ENCODE measurements at regions not wholly inside any gene's neighbourhood (a gene's known extent, or its start where the extent isn't known, plus 50 kb on each side); places are given as distances from the start of the nearest gene placed in this dataset.
A peak's percentile ranks its signal among the peaks of the same experiment; 100 is the strongest.

GRCh38 chr3:177278016-177278415 is 80.7 kb upstream of the TBL1XR1 start:
- DNase-seq (no peak), FAIRE-seq (no peak)

GRCh38 chr3:177279118-177279815 is 82.0 kb upstream of the TBL1XR1 start:
- no peak overlapping the region for H3K4me3 ChIP-seq (ENCODE audit: low read depth in 1 of 3, low read length in 3 of 3)
- H3K27me3 ChIP-seq (ENCODE audit: control insufficient read depth in 3 of 3, insufficient read depth in 3 of 3, low read length in 3 of 3) = no peaks in the 10 kb centered on the region
- peak overlapping the region in 1 of 3 donors; percentile 36 for H3K27ac ChIP-seq (ENCODE audit: low read depth in 1 of 3, low read length in 2 of 3)
- no peak for FAIRE-seq
- H3K4me1 ChIP-seq (ENCODE audit: control insufficient read depth in 3 of 3, insufficient read depth in 2 of 3, low read depth in 1 of 3, low read length in 2 of 3) = peaks cover 2 to 20% (median 16%) of the 10 kb centered on the region in 3 donors
- 75 to 88% (median 84%) methylated on average over 7 of the region's 7 CpGs for WGBS, 3 donors
- DNase-seq = no peak
- H3K36me3 ChIP-seq (ENCODE audit: control insufficient read depth in 3 of 3, insufficient read depth in 2 of 3, low read depth in 1 of 3, low read length in 3 of 3) = no peaks in the 10 kb centered on the region
- peaks cover 0 to 9% of the 10 kb centered on the region in 2 donors for H3K9me3 ChIP-seq (ENCODE audit: control insufficient read depth in 2 of 2, insufficient read depth in 1 of 2, low read depth in 1 of 2, low read length in 1 of 2)

More at GRCh38 chr3:177278016-177278415, 80.7 kb upstream of the TBL1XR1 start:
- no peak overlapping the region for H3K4me3 ChIP-seq (ENCODE audit: low read depth in 1 of 3, low read length in 3 of 3)
- H3K36me3 ChIP-seq (ENCODE audit: control insufficient read depth in 3 of 3, insufficient read depth in 2 of 3, low read depth in 1 of 3, low read length in 3 of 3) = no peaks in the 10 kb centered on the region
- peaks cover 0 to 9% of the 10 kb centered on the region in 2 donors for H3K9me3 ChIP-seq (ENCODE audit: control insufficient read depth in 2 of 2, insufficient read depth in 1 of 2, low read depth in 1 of 2, low read length in 1 of 2)
- no peaks in the 10 kb centered on the region for H3K27me3 ChIP-seq (ENCODE audit: control insufficient read depth in 3 of 3, insufficient read depth in 3 of 3, low read length in 3 of 3)
- H3K4me1 ChIP-seq (ENCODE audit: control insufficient read depth in 3 of 3, insufficient read depth in 2 of 3, low read depth in 1 of 3, low read length in 2 of 3) = peaks cover 2 to 15% (median 12%) of the 10 kb centered on the region in 3 donors
- H3K27ac ChIP-seq (ENCODE audit: low read depth in 1 of 3, low read length in 2 of 3) = no peak overlapping the region

DNA sequence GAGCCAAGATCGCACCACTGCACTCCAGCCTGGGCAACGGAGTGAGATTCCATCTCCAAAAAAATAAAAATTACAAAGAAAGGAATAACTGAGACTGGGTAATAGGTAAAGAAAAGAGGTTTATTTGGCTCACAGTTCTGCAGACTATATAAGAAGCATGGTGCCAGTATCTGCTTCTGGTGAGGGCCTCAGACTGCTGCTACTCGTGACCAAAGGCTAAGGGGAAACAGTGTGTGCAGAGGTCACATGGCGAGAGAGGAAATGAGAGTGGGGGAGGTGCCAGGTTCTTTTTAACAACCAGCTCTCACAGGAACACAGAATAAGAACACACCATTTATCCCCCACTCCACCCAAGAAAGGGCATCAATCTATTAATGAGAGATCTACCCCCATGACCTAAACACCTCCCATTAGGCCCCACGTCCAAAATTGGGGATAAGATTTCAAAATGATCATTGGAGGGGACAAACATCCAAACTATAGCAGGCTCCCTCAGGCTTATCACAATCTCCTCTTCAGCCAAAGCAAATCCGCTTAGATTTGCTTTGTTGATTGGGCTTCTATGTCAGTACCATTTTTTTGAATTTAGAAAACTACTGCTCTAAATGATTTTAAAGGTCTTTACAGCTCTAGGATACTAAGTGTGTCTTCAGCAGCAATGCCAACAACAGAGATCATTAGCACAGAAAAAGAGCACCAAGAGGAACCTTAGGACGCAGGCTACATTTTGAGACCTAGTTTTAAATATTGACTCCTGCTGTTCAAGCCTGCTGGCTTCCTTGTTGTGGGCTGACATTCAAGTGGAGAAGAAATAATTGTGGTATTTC is 84.2 kb upstream of the TBL1XR1 start:
- Histone ChIP-seq H3K27me3 (ENCODE audit: control insufficient read depth in 3 of 3, insufficient read depth in 3 of 3, low read length in 3 of 3) (no peaks in the 10 kb centered on the region), H3K27ac (ENCODE audit: low read depth in 1 of 3, low read length in 2 of 3) (peak overlapping the region in 2 of 3 donors; percentile 34 to 57), H3K4me3 (ENCODE audit: low read depth in 1 of 3, low read length in 3 of 3) (no peak overlapping the region), H3K36me3 (ENCODE audit: control insufficient read depth in 3 of 3, insufficient read depth in 2 of 3, low read depth in 1 of 3, low read length in 3 of 3) (no peaks in the 10 kb centered on the region), H3K9me3 (ENCODE audit: control insufficient read depth in 2 of 2, insufficient read depth in 1 of 2, low read depth in 1 of 2, low read length in 1 of 2) (peaks cover 0 to 9% of the 10 kb centered on the region in 2 donors), H3K4me1 (ENCODE audit: control insufficient read depth in 3 of 3, insufficient read depth in 2 of 3, low read depth in 1 of 3, low read length in 2 of 3) (peaks cover 4 to 30% (median 22%) of the 10 kb centered on the region in 3 donors)
- DNase-seq (no peak), FAIRE-seq (no peak)
- 68 to 80% (median 75%) methylated on average over 7 of the region's 7 CpGs for WGBS, 3 donors

GRCh38 chr3:177282119-177282655 is 84.9 kb upstream of the TBL1XR1 start:
- DNase-seq (peak in 1 of 2 donors; percentile 83), FAIRE-seq (no peak)
- Histone ChIP-seq H3K27ac (ENCODE audit: low read depth in 1 of 3, low read length in 2 of 3) (peak overlapping the region in 1 of 3 donors; percentile 57), H3K27me3 (ENCODE audit: control insufficient read depth in 3 of 3, insufficient read depth in 3 of 3, low read length in 3 of 3) (no peaks in the 10 kb centered on the region), H3K36me3 (ENCODE audit: control insufficient read depth in 3 of 3, insufficient read depth in 2 of 3, low read depth in 1 of 3, low read length in 3 of 3) (no peaks in the 10 kb centered on the region), H3K9me3 (ENCODE audit: control insufficient read depth in 2 of 2, insufficient read depth in 1 of 2, low read depth in 1 of 2, low read length in 1 of 2) (peaks cover 0 to 9% of the 10 kb centered on the region in 2 donors), H3K4me1 (ENCODE audit: control insufficient read depth in 3 of 3, insufficient read depth in 2 of 3, low read depth in 1 of 3, low read length in 2 of 3) (peaks cover 4 to 36% (median 22%) of the 10 kb centered on the region in 3 donors), H3K4me3 (ENCODE audit: low read depth in 1 of 3, low read length in 3 of 3) (no peak overlapping the region)
- WGBS, 3 donors = 33 to 66% (median 50%) methylated on average over 1 of the region's 1 CpG

DNA sequence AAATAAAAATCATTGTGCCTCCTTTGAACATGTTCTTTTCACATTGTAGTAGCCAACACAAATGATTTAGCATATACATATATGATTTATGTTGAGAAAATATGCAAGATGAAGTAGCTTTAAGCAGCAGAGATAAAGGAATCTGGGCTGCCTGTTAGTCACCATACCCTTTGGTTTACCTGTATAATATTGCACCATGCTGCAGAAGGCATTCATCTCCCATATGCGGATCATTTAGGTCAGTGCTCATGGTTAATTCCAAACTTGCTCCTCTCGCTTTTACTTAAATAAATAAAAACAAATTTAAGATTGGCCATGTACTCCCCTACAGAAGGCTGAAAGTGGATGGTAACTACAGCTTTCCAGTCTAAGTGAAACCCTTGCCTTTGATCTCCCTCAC is 86.7 kb upstream of the TBL1XR1 start:
- WGBS, 3 donors = 72 to 88% (median 86%) methylated on average over 2 of the region's 2 CpGs
- Histone ChIP-seq H3K36me3 (ENCODE audit: control insufficient read depth in 3 of 3, insufficient read depth in 2 of 3, low read depth in 1 of 3, low read length in 3 of 3) (no peaks in the 10 kb centered on the region), H3K4me1 (ENCODE audit: control insufficient read depth in 3 of 3, insufficient read depth in 2 of 3, low read depth in 1 of 3, low read length in 2 of 3) (peaks cover 4 to 39% (median 21%) of the 10 kb centered on the region in 3 donors), H3K27me3 (ENCODE audit: control insufficient read depth in 3 of 3, insufficient read depth in 3 of 3, low read length in 3 of 3) (no peaks in the 10 kb centered on the region), H3K27ac (ENCODE audit: low read depth in 1 of 3, low read length in 2 of 3) (no peak overlapping the region), H3K9me3 (ENCODE audit: control insufficient read depth in 2 of 2, insufficient read depth in 1 of 2, low read depth in 1 of 2, low read length in 1 of 2) (peaks cover 0 to 9% of the 10 kb centered on the region in 2 donors), H3K4me3 (ENCODE audit: low read depth in 1 of 3, low read length in 3 of 3) (no peak overlapping the region)
- no peak for DNase-seq
- no peak for FAIRE-seq

GRCh38 chr3:177284383-177284881 is 87.2 kb upstream of the TBL1XR1 start:
- Histone ChIP-seq H3K9me3 (ENCODE audit: control insufficient read depth in 2 of 2, insufficient read depth in 1 of 2, low read depth in 1 of 2, low read length in 1 of 2) (peaks cover 0 to 9% of the 10 kb centered on the region in 2 donors), H3K36me3 (ENCODE audit: control insufficient read depth in 3 of 3, insufficient read depth in 2 of 3, low read depth in 1 of 3, low read length in 3 of 3) (no peaks in the 10 kb centered on the region), H3K4me1 (ENCODE audit: control insufficient read depth in 3 of 3, insufficient read depth in 2 of 3, low read depth in 1 of 3, low read length in 2 of 3) (peaks cover 4 to 39% (median 20%) of the 10 kb centered on the region in 3 donors), H3K4me3 (ENCODE audit: low read depth in 1 of 3, low read length in 3 of 3) (no peak overlapping the region), H3K27me3 (ENCODE audit: control insufficient read depth in 3 of 3, insufficient read depth in 3 of 3, low read length in 3 of 3) (no peaks in the 10 kb centered on the region), H3K27ac (ENCODE audit: low read depth in 1 of 3, low read length in 2 of 3) (peak overlapping the region in 2 of 3 donors; percentile 4 to 37)
- peak; percentile 49 to 84 for DNase-seq
- no peak for FAIRE-seq
- 31 to 40% (median 35%) methylated on average over 8 of the region's 8 CpGs for WGBS, 3 donors

- H3K27ac ChIP-seq (ENCODE audit: low read depth in 1 of 3, low read length in 2 of 3) = peak overlapping the region in 2 of 3 donors; percentile 46 to 48
- 39 to 77% (median 57%) methylated on average over 2 of the region's 2 CpGs for WGBS, 3 donors
Observed at GRCh38 chr3:177286034-177286433, 88.8 kb upstream of the TBL1XR1 start.

GRCh38 chr3:177287231-177287630 is 89.9 kb upstream of the TBL1XR1 start:
- no peaks in the 10 kb centered on the region for H3K27me3 ChIP-seq (ENCODE audit: control insufficient read depth in 3 of 3, insufficient read depth in 3 of 3, low read length in 3 of 3)
- H3K27ac ChIP-seq (ENCODE audit: low read depth in 1 of 3, low read length in 2 of 3) = peak overlapping the region in 2 of 3 donors; percentile 48 to 53
- H3K4me1 ChIP-seq (ENCODE audit: control insufficient read depth in 3 of 3, insufficient read depth in 2 of 3, low read depth in 1 of 3, low read length in 2 of 3) = peaks cover 2 to 29% (median 8%) of the 10 kb centered on the region in 3 donors
- no peak for FAIRE-seq
- no peak overlapping the region for H3K4me3 ChIP-seq (ENCODE audit: low read depth in 1 of 3, low read length in 3 of 3)
- peak; percentile 77 to 80 for DNase-seq
- no peaks in the 10 kb centered on the region for H3K36me3 ChIP-seq (ENCODE audit: control insufficient read depth in 3 of 3, insufficient read depth in 2 of 3, low read depth in 1 of 3, low read length in 3 of 3)
- WGBS, 3 donors = 32 to 68% (median 50%) methylated on average over 4 of the region's 4 CpGs
- no peaks in the 10 kb centered on the region for H3K9me3 ChIP-seq (ENCODE audit: control insufficient read depth in 2 of 2, insufficient read depth in 1 of 2, low read depth in 1 of 2, low read length in 1 of 2)

More at GRCh38 chr3:177286034-177286433, 88.8 kb upstream of the TBL1XR1 start:
- H3K4me1 ChIP-seq (ENCODE audit: control insufficient read depth in 3 of 3, insufficient read depth in 2 of 3, low read depth in 1 of 3, low read length in 2 of 3) = peaks cover 4 to 37% (median 18%) of the 10 kb centered on the region in 3 donors
- H3K36me3 ChIP-seq (ENCODE audit: control insufficient read depth in 3 of 3, insufficient read depth in 2 of 3, low read depth in 1 of 3, low read length in 3 of 3) = no peaks in the 10 kb centered on the region
- H3K27me3 ChIP-seq (ENCODE audit: control insufficient read depth in 3 of 3, insufficient read depth in 3 of 3, low read length in 3 of 3) = no peaks in the 10 kb centered on the region
- H3K4me3 ChIP-seq (ENCODE audit: low read depth in 1 of 3, low read length in 3 of 3) = no peak overlapping the region
- FAIRE-seq (no peak), DNase-seq (peak; percentile 68 to 77)
- peaks cover 0 to 6% of the 10 kb centered on the region in 2 donors for H3K9me3 ChIP-seq (ENCODE audit: control insufficient read depth in 2 of 2, insufficient read depth in 1 of 2, low read depth in 1 of 2, low read length in 1 of 2)

All from small intestine (tissue), 7 donors.